ENCODE measurements at regions not wholly inside any gene's neighbourhood (a gene's known extent, or its start where the extent isn't known, plus 50 kb on each side); places are given as distances from the start of the nearest gene placed in this dataset.

GRCh38 chr18:22253676-22254075, 84.3 kb downstream of the GATA6 start:
- DNase-seq (ENCODE audit: low read depth in 2 of 2) = no peak

- DNase-seq (ENCODE audit: low read depth in 2 of 2) = no peak
Measured at GRCh38 chr18:22253156-22253555, 83.8 kb downstream of the GATA6 start.

All from stimulated activated CD8-positive, alpha-beta memory T cell treated with anti-CD3 and anti-CD28 coated beads, Interleukin-15, amount 100 ng/mL, for 48 hours (primary cell).